GM12878 (cell line): ENCODE measurements at regions not wholly inside any gene's neighbourhood (a gene's known extent, or its start where the extent isn't known, plus 50 kb on each side); places are given as distances from the start of the nearest gene placed in this dataset.

ENCODE experiments used
- ATAC-seq: fragments of 200-7000 bp; cut with Tn5 transposase; 3 replicates; pipeline ENCODE4 v1.9.1; 2020; ENCODE audit warnings: mild to moderate bottlenecking, moderate library complexity
- BruUV-seq: library from RNA; stranded (reverse); fragments of 400-500 nt; replicated peaks from 2 replicates; lab custom pipeline; 2021; lab: Mats Ljungman, UMichigan
- CTCF ChIA-PET: fragments of 300-600 bp; sonication (Branson Sonifier 250); formaldehyde crosslinking; extraction: SDS; loops from one replicate; lab custom pipeline; 2021; ENCODE audit warnings: inconsistent platforms; lab: Yijun Ruan, JAX
- POLR2A ChIA-PET: fragments of 350-600 bp; formaldehyde crosslinking; extraction: SDS; loops from one replicate; lab custom pipeline; 2021; ENCODE audit warnings: inconsistent platforms; lab: Charles Lee
- RAD21 ChIA-PET: fragments of 300-600 bp; sonication (Branson Sonifier 250); formaldehyde crosslinking; loops from one replicate; lab custom pipeline; 2023; ENCODE audit warnings: antibody characterized with exemption; ENCODE audit not compliant: unreplicated experiment; lab: Charles Lee
- SMC1A ChIA-PET: fragments of 300-600 bp; sonication (Branson Sonifier 250); formaldehyde crosslinking; loops from one replicate; lab custom pipeline; 2023; ENCODE audit not compliant: unreplicated experiment, uncharacterized antibody; lab: Charles Lee
- DNase-seq: peaks from one replicate; pipeline ENCODE4 v3.0.0-alpha.2; 2011; ENCODE audit warnings: low read depth, low spot score
- FAIRE-seq: peaks from 3 replicates; lab custom pipeline; 2011; peaks lifted over from hg19 to GRCh38; lab: Jason Lieb, UNC
- H2AFZ ChIP-seq: 2 replicates; pipeline ENCODE4 v1.6.0; 2011; ENCODE audit warnings: low read depth, low read length, control low read depth; ENCODE audit not compliant: control insufficient read depth
- H3K27ac ChIP-seq: 2 replicates; pipeline ENCODE4 v1.5.1; 2011; ENCODE audit warnings: control low read depth; ENCODE audit not compliant: control insufficient read depth, insufficient read depth
- H3K27me3 ChIP-seq, 2 experiments: replicated peaks in 1 of 2; 2 replicates each; pipeline versions ENCODE4 v1.6.0 to v1.6.1; 2011; ENCODE audit warnings: low read length in 1 of 2; ENCODE audit not compliant: control insufficient read depth in 2 of 2, insufficient read depth in 2 of 2
- H3K36me3 ChIP-seq, 2 experiments: 2 replicates each; pipeline ENCODE4 v1.5.1; 2011; ENCODE audit warnings: low read length in 1 of 2; ENCODE audit not compliant: control insufficient read depth in 2 of 2, insufficient read depth in 2 of 2
- H3K4me1 ChIP-seq: 2 replicates; pipeline ENCODE4 v1.6.1; 2011; ENCODE audit warnings: mild to moderate bottlenecking, low read length, moderate library complexity, mixed read lengths; ENCODE audit not compliant: control insufficient read depth, insufficient read depth
- H3K4me2 ChIP-seq: 2 replicates; pipeline ENCODE4 v1.6.0; 2011; ENCODE audit warnings: control low read depth; ENCODE audit not compliant: control insufficient read depth, insufficient read depth
- H3K4me3 ChIP-seq: fragments of 200-600 bp; sonication (generic); 2 replicates; pipeline ENCODE4 v1.5.1; 2016
- H3K79me2 ChIP-seq: 2 replicates; pipeline ENCODE4 v1.6.0; 2011; ENCODE audit warnings: low read length; ENCODE audit not compliant: control insufficient read depth, insufficient read depth
- H3K9ac ChIP-seq: 2 replicates; pipeline ENCODE4 v1.8.0; 2011; ENCODE audit warnings: low read length, control low read depth, mixed read lengths; ENCODE audit not compliant: control insufficient read depth, insufficient read depth
- H3K9me3 ChIP-seq: replicated peaks from 3 replicates; pipeline ENCODE4 v1.5.1; 2011; ENCODE audit warnings: mild to moderate bottlenecking, low read length; ENCODE audit not compliant: control insufficient read depth, insufficient read depth
- H4K20me1 ChIP-seq: 2 replicates; pipeline ENCODE4 v1.6.0; 2011; ENCODE audit not compliant: control insufficient read depth, insufficient read depth
- ATF7 ChIP-seq: fragments of 450-650 bp; IDR thresholded peaks from 2 replicates; pipeline ENCODE4 v1.6.1; 2016; ENCODE audit warnings: low read depth, mild to moderate bottlenecking
- CTCF ChIP-seq, 3 experiments: IDR thresholded peaks in 2 of 3; conservative IDR thresholded peaks in 1 of 3; 2 replicates each; pipeline ENCODE4 v1.5.1; 2011; ENCODE audit warnings: low read depth in 3 of 3, low read length in 3 of 3, mild to moderate bottlenecking in 3 of 3, control low read depth in 2 of 3, moderate library complexity in 2 of 3, inconsistent platforms in 1 of 3, mixed read lengths in 1 of 3; ENCODE audit not compliant: control insufficient read depth in 2 of 3, insufficient read depth in 1 of 3; ENCODE audit errors: extremely low read depth in 1 of 3
- E4F1 ChIP-seq: fragments of 450-650 bp; IDR thresholded peaks from 2 replicates; pipeline ENCODE4 v1.6.1; 2018; ENCODE audit warnings: borderline replicate concordance, mild to moderate bottlenecking; ENCODE audit not compliant: partially characterized antibody
- ETV6 ChIP-seq, 2 experiments: fragments of 450-650 bp in 1 of 2; IDR thresholded peaks in 1 of 2; conservative IDR thresholded peaks in 1 of 2; 2 replicates each; pipeline ENCODE4 v1.6.1; 2014; ENCODE audit warnings: antibody characterized with exemption in 1 of 2, borderline replicate concordance in 1 of 2, low read depth in 1 of 2, mild to moderate bottlenecking in 1 of 2, moderate library complexity in 1 of 2
- EZH2 ChIP-seq: IDR thresholded peaks from 2 replicates; pipeline ENCODE4 v1.6.1; 2012; ENCODE audit warnings: low read depth, mild to moderate bottlenecking, control low read depth, inconsistent platforms, low read length, borderline replicate concordance; ENCODE audit not compliant: control insufficient read depth
- KLF5 ChIP-seq: fragments of 450-650 bp; IDR thresholded peaks from 2 replicates; pipeline ENCODE4 v1.6.1; 2014; ENCODE audit warnings: mild to moderate bottlenecking; ENCODE audit not compliant: partially characterized antibody
- MEF2A ChIP-seq: IDR thresholded peaks from 2 replicates; pipeline ENCODE4 v1.6.1; 2011; ENCODE audit warnings: low read depth, mild to moderate bottlenecking, low read length, moderate library complexity; ENCODE audit not compliant: insufficient read depth
- MTA2 ChIP-seq: fragments of 450-650 bp; IDR thresholded peaks from 2 replicates; pipeline ENCODE4 v1.6.1; 2016; ENCODE audit warnings: low read depth, mild to moderate bottlenecking, moderate library complexity
- NRF1 ChIP-seq: conservative IDR thresholded peaks from 2 replicates; pipeline ENCODE4 v1.6.1; 2011; ENCODE audit warnings: mild to moderate bottlenecking, low read depth, low read length, improper control_type of control experiment
- REST ChIP-seq: IDR thresholded peaks from 2 replicates; pipeline ENCODE4 v1.6.1; 2012; ENCODE audit warnings: mild to moderate bottlenecking, low read depth, low read length
- RUNX3 ChIP-seq: IDR thresholded peaks from 2 replicates; pipeline ENCODE4 v1.6.1; 2012; ENCODE audit warnings: low read length, inconsistent platforms
- SKIL ChIP-seq: fragments of 450-650 bp; IDR thresholded peaks from 2 replicates; pipeline ENCODE4 v1.6.1; 2017; ENCODE audit warnings: mild to moderate bottlenecking, low read depth, inconsistent platforms; ENCODE audit not compliant: poor library complexity, severe bottlenecking
- STAT1 ChIP-seq: fragments of 450-650 bp; conservative IDR thresholded peaks from 2 replicates; pipeline ENCODE4 v1.6.1; 2014; ENCODE audit warnings: antibody characterized with exemption, mild to moderate bottlenecking
- ZNF384 ChIP-seq: IDR thresholded peaks from 2 replicates; pipeline ENCODE4 v1.6.1; 2012; ENCODE audit warnings: low read depth, mild to moderate bottlenecking, low read length, improper control_type of control experiment, borderline replicate concordance
- in situ Hi-C: fragments of 300-500 bp; cut with MboI; formaldehyde crosslinking; loops from 9 replicates; pipeline ENCODE4 v1.14.3; 2018; ENCODE audit warnings: mixed read lengths
- intact Hi-C: fragments of 100-400 bp; cut with micrococcal nuclease; formaldehyde crosslinking; loops from one replicate; pipeline ENCODE4 v1.14.2; 2022; ENCODE audit not compliant: unreplicated experiment

GRCh38 chr7:3236268-3236667, 64.8 kb upstream of the SDK1 start:
- ChIA-PET SMC1A (interaction anchor here (0.6 kb wide), 1 partner anchor 1622 kb away, joined by 4 read pairs; no protein-coding TSS in a partner anchor), CTCF (no interaction called here), RAD21 (no interaction called here), POLR2A (no interaction called here)
- H3K79me2 ChIP-seq, result no peaks in the 10 kb centered on the region
- no peak overlapping the region for H3K9ac ChIP-seq
- BruUV-seq, result no TSS peak
- no peak overlapping the region for H3K27ac ChIP-seq
- no peak for DNase-seq
- TF ChIP-seq NRF1 (no peak), RUNX3 (no peak), E4F1 (no peak), EZH2 (no peak), REST (no peak), SKIL (no peak), CTCF (IDR thresholded peaks at IDR 0.05 in 2 of 3, conservative IDR thresholded peaks at IDR 0.05 in 1 of 3; ENCODE audit: control insufficient read depth in 2 of 3, extremely low read depth in 1 of 3, insufficient read depth in 1 of 3, low read depth in 3 of 3, low read length in 3 of 3) (no peak), ZNF384 (no peak), MEF2A (no peak), MTA2 (no peak), KLF5 (no peak), ETV6 (conservative IDR thresholded peaks at IDR 0.05 in 1 of 2, IDR thresholded peaks at IDR 0.05 in 1 of 2; ENCODE audit: borderline replicate concordance in 1 of 2, low read depth in 1 of 2) (no peak), ATF7 (no peak), STAT1 (no peak)
- no peak overlapping the region for H2AFZ ChIP-seq
- H4K20me1 ChIP-seq, result no peaks in the 10 kb centered on the region
- H3K4me1 ChIP-seq, result no peaks in the 10 kb centered on the region
- no peaks in the 10 kb centered on the region for H3K36me3 ChIP-seq
- no peak overlapping the region for H3K4me2 ChIP-seq
- no peak overlapping the region for H3K4me3 ChIP-seq
- intact Hi-C loops (no loop called here), in situ Hi-C loops (no loop called here)
- H3K9me3 ChIP-seq, result no peaks in the 10 kb centered on the region
- ATAC-seq, result no peak
- H3K27me3 ChIP-seq, result no peaks in the 10 kb centered on the region
- FAIRE-seq, result no peak
